Kidney (tissue), 13 donors: ENCODE measurements at regions not wholly inside any gene's neighbourhood (a gene's known extent, or its start where the extent isn't known, plus 50 kb on each side); places are given as distances from the start of the nearest gene placed in this dataset.

Experiments used
- DNase-seq, 5 donors: peaks; one replicate each; pipeline ENCODE4 v3.0.0-alpha.2; 2013 to 2020
- FAIRE-seq: peaks from 2 replicates; lab custom pipeline; 2012; peaks lifted over from hg19 to GRCh38; lab: Jason Lieb, UNC
- H3K27ac ChIP-seq, 2 donors: one replicate each; pipeline ENCODE4 v1.7.0; 2013; ENCODE audit warnings: low read depth in 2 of 2, low read length in 2 of 2, inconsistent platforms in 1 of 2
- H3K27me3 ChIP-seq: one replicate; pipeline ENCODE4 v1.7.1; 2013; ENCODE audit warnings: low read length, inconsistent platforms; ENCODE audit not compliant: control insufficient read depth, insufficient read depth
- H3K36me3 ChIP-seq, 3 donors: one replicate each; pipeline versions ENCODE4 v1.7.0 to v1.7.1; 2013; ENCODE audit warnings: low read length in 3 of 3, control low read depth in 1 of 3, inconsistent platforms in 1 of 3; ENCODE audit not compliant: insufficient read depth in 3 of 3, control insufficient read depth in 2 of 3
- H3K4me1 ChIP-seq, 3 donors: one replicate each; pipeline versions ENCODE4 v1.7.0 to v1.7.1; 2013; ENCODE audit warnings: low read length in 3 of 3, inconsistent platforms in 1 of 3, low read depth in 1 of 3; ENCODE audit not compliant: control insufficient read depth in 2 of 3, insufficient read depth in 2 of 3
- H3K4me3 ChIP-seq, 3 donors: one replicate each; pipeline versions ENCODE4 v1.7.0 to v1.8.1; 2013; ENCODE audit warnings: low read length in 3 of 3, control low read depth in 1 of 3, inconsistent platforms in 1 of 3
- H3K9ac ChIP-seq, 3 donors: one replicate each; pipeline versions ENCODE4 v1.7.0 to v1.7.1; 2013; ENCODE audit warnings: low read length in 3 of 3, control low read depth in 1 of 3, inconsistent platforms in 1 of 3
- H3K9me3 ChIP-seq, 3 donors: one replicate each; pipeline versions ENCODE4 v1.7.0 to v1.7.1; 2013; ENCODE audit warnings: low read length in 3 of 3, control low read depth in 1 of 3, inconsistent platforms in 1 of 3; ENCODE audit not compliant: control insufficient read depth in 2 of 3, insufficient read depth in 1 of 3
- intact Hi-C: fragments of 100-400 bp; cut with DNase I; formaldehyde crosslinking; loops from one replicate; pipeline ENCODE4 v1.11.1; 2022
- TF ChIP-seq, protein P1 (sequence below): IDR thresholded peaks from 3 replicates; pipeline ENCODE4 v1.5.1; 2012; ENCODE audit warnings: mild to moderate bottlenecking, moderate library complexity, borderline replicate concordance; ENCODE audit not compliant: insufficient read depth; ENCODE audit errors: extremely low read depth
- donor health status: control.
- donor health status: control.
- donor health status: control.
- donor health status: control.
- donor health status: control.
- donor health status: DM: yes; HTN: yes; CAD: no.
- donor health status: Normal renal cell carcinoma (clear cell type).

GRCh38 chr4:45855857-45856256 lies 268.0 kb downstream of the GABRG1 start:
- intact Hi-C loops: no loop called here
- no peaks in the 10 kb centered on the region for H3K27me3 ChIP-seq
- H3K4me1 ChIP-seq: no peaks in the 10 kb centered on the region
- H3K4me3 ChIP-seq: no peak overlapping the region
- DNase-seq: no peak
- no peak overlapping the region for H3K9ac ChIP-seq
- TF ChIP-seq, protein P1, sequence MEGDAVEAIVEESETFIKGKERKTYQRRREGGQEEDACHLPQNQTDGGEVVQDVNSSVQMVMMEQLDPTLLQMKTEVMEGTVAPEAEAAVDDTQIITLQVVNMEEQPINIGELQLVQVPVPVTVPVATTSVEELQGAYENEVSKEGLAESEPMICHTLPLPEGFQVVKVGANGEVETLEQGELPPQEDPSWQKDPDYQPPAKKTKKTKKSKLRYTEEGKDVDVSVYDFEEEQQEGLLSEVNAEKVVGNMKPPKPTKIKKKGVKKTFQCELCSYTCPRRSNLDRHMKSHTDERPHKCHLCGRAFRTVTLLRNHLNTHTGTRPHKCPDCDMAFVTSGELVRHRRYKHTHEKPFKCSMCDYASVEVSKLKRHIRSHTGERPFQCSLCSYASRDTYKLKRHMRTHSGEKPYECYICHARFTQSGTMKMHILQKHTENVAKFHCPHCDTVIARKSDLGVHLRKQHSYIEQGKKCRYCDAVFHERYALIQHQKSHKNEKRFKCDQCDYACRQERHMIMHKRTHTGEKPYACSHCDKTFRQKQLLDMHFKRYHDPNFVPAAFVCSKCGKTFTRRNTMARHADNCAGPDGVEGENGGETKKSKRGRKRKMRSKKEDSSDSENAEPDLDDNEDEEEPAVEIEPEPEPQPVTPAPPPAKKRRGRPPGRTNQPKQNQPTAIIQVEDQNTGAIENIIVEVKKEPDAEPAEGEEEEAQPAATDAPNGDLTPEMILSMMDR: no peak
- FAIRE-seq: no peak
- H3K9me3 ChIP-seq: no peaks in the 10 kb centered on the region
- H3K36me3 ChIP-seq: no peaks in the 10 kb centered on the region
- H3K27ac ChIP-seq: no peak overlapping the region

DNA sequence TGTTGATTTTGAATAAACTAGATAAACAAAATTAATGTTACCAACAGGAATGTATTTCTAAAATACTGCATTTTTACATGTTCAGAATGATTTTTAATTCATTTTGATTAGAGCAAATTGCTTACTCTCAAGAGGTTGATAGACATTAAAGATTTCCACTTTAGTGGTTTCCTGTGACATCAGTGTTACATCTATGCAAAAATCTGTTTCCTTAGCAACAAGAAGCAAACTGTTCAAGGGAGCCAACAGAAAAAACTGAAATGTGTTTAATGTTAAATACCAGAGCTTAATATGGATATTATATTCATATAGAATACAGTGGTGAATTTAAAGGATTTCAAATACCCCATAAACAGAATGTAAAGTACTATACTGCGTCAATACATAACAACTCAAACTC lies 277.8 kb downstream of the GABRG1 start:
- no peaks in the 10 kb centered on the region for H3K27me3 ChIP-seq
- no peaks in the 10 kb centered on the region for H3K9me3 ChIP-seq
- TF ChIP-seq, protein P1: no peak
- no peaks in the 10 kb centered on the region for H3K36me3 ChIP-seq
- DNase-seq: no peak
- no peak for FAIRE-seq
- H3K9ac ChIP-seq: no peak overlapping the region
- H3K27ac ChIP-seq: no peak overlapping the region
- no peak overlapping the region for H3K4me3 ChIP-seq
- H3K4me1 ChIP-seq: no peaks in the 10 kb centered on the region
- intact Hi-C loops: no loop called here

GRCh38 chr4:45841791-45842190 lies 282.1 kb downstream of the GABRG1 start:
- peak; percentile 3 for FAIRE-seq

More at GRCh38 chr4:45841791-45842190, 282.1 kb downstream of the GABRG1 start:
- intact Hi-C loops: no loop called here
- Histone ChIP-seq H3K27me3 (no peaks in the 10 kb centered on the region), H3K9ac (no peak overlapping the region), H3K36me3 (no peaks in the 10 kb centered on the region), H3K27ac (no peak overlapping the region), H3K4me3 (no peak overlapping the region), H3K4me1 (no peaks in the 10 kb centered on the region), H3K9me3 (no peaks in the 10 kb centered on the region)
- TF ChIP-seq, protein P1: no peak
- no peak for DNase-seq
